ENCODE measurements at regions not wholly inside any gene's neighbourhood (a gene's known extent, or its start where the extent isn't known, plus 50 kb on each side); places are given as distances from the start of the nearest gene placed in this dataset.

DNA sequence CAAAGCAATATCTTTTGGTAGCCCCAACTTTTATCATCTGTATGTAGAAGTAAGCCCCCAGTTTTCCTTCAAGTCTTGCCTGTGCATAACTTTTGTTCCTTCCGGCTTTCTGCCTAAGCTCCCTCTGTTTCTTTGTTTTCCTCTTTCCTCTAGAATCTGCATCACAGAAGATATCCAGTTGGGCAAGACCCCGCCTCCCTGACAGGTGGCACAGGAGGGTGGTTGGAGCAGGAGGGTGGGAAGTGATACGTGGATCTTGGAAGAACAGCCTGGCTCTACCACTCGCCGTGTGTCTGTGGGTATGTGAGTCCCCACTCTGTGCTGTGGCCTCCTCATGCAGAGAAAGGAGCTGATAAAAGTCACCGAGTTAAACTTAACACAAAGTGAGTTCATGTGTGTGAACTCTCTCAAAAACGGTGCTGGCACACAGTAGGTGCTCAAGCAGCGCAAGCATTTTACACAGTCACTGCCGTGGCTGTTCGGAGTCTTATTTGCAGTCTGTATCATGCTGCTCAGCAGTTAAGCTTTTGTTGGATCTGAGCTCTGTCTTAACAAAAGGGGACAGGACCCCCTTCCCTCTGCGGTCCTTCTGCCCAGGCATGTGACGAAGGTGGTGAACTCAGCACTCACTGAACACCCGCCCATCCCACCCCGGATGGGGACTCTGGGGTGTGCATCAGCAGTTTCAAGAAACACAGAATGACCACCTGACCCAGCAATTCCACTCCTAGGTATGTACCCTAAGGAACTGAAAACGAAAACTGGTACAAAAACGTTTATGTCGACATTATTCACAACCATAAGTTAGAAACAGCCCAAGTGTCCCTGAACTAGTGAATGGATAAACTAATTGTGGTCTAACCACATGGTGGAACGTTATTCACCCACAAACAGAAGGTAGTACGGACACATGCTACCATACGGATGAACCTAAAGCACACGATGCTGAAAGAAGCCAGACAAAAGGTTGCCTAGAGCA is 249.1 kb downstream of the CTTN start:
- Histone ChIP-seq H3K4me3 (no peak overlapping the region), H3K27me3 (no peaks in the 10 kb centered on the region), H3K4me1 (no peaks in the 10 kb centered on the region), H3K27ac (no peak overlapping the region), H3K36me3 (no peaks in the 10 kb centered on the region), H3K9me3 (no peaks in the 10 kb centered on the region)
- DNase-seq: no peak
- TF ChIP-seq, protein P1, sequence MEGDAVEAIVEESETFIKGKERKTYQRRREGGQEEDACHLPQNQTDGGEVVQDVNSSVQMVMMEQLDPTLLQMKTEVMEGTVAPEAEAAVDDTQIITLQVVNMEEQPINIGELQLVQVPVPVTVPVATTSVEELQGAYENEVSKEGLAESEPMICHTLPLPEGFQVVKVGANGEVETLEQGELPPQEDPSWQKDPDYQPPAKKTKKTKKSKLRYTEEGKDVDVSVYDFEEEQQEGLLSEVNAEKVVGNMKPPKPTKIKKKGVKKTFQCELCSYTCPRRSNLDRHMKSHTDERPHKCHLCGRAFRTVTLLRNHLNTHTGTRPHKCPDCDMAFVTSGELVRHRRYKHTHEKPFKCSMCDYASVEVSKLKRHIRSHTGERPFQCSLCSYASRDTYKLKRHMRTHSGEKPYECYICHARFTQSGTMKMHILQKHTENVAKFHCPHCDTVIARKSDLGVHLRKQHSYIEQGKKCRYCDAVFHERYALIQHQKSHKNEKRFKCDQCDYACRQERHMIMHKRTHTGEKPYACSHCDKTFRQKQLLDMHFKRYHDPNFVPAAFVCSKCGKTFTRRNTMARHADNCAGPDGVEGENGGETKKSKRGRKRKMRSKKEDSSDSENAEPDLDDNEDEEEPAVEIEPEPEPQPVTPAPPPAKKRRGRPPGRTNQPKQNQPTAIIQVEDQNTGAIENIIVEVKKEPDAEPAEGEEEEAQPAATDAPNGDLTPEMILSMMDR (IDR thresholded peaks at IDR 0.05): no peak
- no peak for TF ChIP-seq POLR2A (IDR thresholded peaks at IDR 0.05)

DNA sequence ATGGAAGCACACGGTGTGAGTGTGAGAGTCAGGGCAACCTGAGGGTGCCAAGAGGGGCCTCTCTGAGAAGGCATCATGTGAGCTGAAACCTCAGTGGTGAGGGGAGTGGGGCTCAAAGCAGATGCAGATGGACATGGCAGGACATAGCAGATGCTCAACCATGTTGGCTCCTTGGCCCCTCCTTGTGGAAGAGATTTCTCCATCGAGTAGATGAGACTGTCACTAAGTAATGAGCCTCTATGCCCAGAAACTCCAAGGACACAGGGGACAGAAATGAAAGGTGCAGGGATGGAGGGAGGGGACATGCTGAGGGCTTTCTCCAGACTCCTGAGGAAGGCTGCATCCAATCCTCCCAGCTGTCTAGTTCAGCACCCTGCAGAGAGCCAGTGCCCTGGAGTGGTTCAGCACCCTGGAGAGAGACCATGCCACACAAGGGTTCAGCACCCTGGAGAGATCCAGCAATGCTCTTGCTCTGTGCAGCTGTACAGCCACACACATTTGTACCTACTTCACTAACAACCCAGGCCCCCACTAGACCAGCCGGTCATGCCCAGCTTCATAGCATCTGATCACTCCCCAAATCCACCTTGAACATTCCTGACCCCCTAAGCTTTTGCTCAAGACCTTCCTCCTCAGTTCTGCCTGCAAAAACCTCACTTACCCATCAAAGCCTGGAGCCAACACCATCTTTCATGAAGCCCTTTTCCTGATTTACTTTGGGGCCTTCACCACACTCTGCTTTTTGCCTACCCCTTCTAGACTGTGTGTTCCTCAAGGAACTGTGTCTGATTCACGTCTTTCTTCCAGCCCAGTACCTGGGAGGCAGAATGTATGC is 252.0 kb downstream of the CTTN start:
- no peaks in the 10 kb centered on the region for H3K9me3 ChIP-seq
- DNase-seq: peak in 2 of 3 donors; percentile 18 to 56
- no peaks in the 10 kb centered on the region for H3K27me3 ChIP-seq
- no peaks in the 10 kb centered on the region for H3K4me1 ChIP-seq
- no peak overlapping the region for H3K4me3 ChIP-seq
- H3K27ac ChIP-seq: no peak overlapping the region
- no peaks in the 10 kb centered on the region for H3K36me3 ChIP-seq
- TF ChIP-seq, protein P1 (IDR thresholded peaks at IDR 0.05): no peak
- TF ChIP-seq POLR2A (IDR thresholded peaks at IDR 0.05): no peak

DNA sequence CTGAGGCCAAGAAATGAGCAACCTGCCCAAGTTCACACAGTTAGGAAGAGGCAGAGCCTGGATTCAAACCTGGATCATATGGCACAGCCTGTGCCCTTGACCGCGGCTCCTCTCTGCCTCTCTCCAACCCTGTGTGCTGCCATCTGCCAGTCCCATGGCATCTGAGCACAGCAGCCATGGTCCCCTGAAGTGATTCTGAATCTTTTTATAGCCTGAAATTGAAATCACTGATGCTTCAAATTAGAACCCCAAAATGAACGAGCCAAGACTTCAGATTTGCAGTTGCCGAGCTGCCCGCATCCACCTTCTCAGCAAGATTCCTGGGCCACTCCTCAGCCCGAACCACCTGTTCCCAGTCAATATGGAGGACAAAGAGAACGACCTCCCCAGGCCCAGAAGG is 252.7 kb downstream of the CTTN start:
- TF ChIP-seq, protein P1 (IDR thresholded peaks at IDR 0.05): no peak
- no peak for TF ChIP-seq POLR2A (IDR thresholded peaks at IDR 0.05)
- H3K27ac ChIP-seq: no peak overlapping the region
- no peaks in the 10 kb centered on the region for H3K36me3 ChIP-seq
- no peak overlapping the region for H3K4me3 ChIP-seq
- DNase-seq: no peak
- no peaks in the 10 kb centered on the region for H3K9me3 ChIP-seq
- H3K27me3 ChIP-seq: no peaks in the 10 kb centered on the region
- no peaks in the 10 kb centered on the region for H3K4me1 ChIP-seq

DNA sequence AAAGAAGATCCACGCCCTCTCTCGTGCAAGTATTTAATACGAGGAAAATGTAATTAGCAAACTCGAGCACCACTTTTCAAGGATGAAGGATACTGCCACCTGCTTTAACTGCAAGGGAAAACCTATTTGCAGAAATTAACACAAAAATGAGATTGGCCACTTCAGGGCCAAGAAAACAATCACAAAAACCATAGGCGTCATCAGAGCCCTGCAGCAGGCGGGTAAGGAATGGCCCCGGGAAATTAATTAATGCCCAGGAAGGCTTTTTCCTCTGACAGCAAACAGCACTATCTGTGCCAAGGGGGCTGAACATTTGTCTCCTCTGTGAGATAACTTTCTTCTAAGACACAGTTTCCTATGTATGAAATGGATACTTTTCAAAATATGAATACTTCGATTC is 255.7 kb downstream of the CTTN start:
- no peak for DNase-seq
- no peaks in the 10 kb centered on the region for H3K9me3 ChIP-seq
- H3K27me3 ChIP-seq: no peaks in the 10 kb centered on the region
- H3K4me1 ChIP-seq: no peaks in the 10 kb centered on the region
- H3K36me3 ChIP-seq: no peaks in the 10 kb centered on the region
- no peak overlapping the region for H3K27ac ChIP-seq
- H3K4me3 ChIP-seq: no peak overlapping the region
- no peak for TF ChIP-seq POLR2A (IDR thresholded peaks at IDR 0.05)
- TF ChIP-seq, protein P1 (IDR thresholded peaks at IDR 0.05): no peak

DNA sequence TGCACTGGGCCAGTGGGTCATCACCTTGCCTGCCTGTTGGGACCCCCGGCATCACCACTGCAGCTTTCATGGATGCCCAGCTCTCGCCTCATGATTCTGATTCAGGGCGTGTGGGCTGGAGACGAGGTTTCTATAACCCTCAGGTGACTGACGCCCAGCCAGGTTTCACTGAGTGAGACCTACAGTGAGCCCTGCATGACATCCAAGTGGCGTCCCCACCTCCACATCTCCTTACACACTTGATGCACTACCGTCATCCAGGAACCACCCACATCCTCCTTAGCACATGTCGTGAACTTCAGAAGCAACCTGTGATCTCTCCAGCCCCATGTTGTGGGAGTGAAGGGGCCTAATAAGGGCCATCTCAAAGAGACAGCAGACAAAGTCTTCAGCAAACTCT is 257.5 kb downstream of the CTTN start:
- Histone ChIP-seq H3K27ac (no peak overlapping the region), H3K4me3 (no peak overlapping the region), H3K9me3 (no peaks in the 10 kb centered on the region), H3K36me3 (no peaks in the 10 kb centered on the region), H3K27me3 (no peaks in the 10 kb centered on the region), H3K4me1 (no peaks in the 10 kb centered on the region)
- TF ChIP-seq, protein P1 (IDR thresholded peaks at IDR 0.05): no peak
- no peak for TF ChIP-seq POLR2A (IDR thresholded peaks at IDR 0.05)
- DNase-seq: no peak
